Gastrocnemius medialis (tissue), 4 donors: ENCODE measurements at regions not wholly inside any gene's neighbourhood (a gene's known extent, or its start where the extent isn't known, plus 50 kb on each side); places are given as distances from the start of the nearest gene placed in this dataset.

Source experiments
- POLR2A ChIP-seq, 2 donors: fragments of 450-650 bp; IDR thresholded peaks; one replicate each; pipeline ENCODE4 v1.6.1; 2017; ENCODE audit warnings: antibody characterized with exemption in 2 of 2, mild to moderate bottlenecking in 2 of 2, moderate library complexity in 2 of 2
- TF ChIP-seq, protein P1 (sequence below), 5 experiments: fragments of 450-650 bp in 3 of 5; fragments of 200-600 bp in 2 of 5; sonication (generic) in 2 of 5; IDR thresholded peaks in 4 of 5; conservative IDR thresholded peaks in 1 of 5; 1 replicate in 4 of 5; 2 replicates in 1 of 5; pipeline ENCODE4 v1.5.1; 2016 to 2019; ENCODE audit warnings: antibody characterized with exemption in 5 of 5, mild to moderate bottlenecking in 3 of 5, moderate library complexity in 3 of 5

DNA sequence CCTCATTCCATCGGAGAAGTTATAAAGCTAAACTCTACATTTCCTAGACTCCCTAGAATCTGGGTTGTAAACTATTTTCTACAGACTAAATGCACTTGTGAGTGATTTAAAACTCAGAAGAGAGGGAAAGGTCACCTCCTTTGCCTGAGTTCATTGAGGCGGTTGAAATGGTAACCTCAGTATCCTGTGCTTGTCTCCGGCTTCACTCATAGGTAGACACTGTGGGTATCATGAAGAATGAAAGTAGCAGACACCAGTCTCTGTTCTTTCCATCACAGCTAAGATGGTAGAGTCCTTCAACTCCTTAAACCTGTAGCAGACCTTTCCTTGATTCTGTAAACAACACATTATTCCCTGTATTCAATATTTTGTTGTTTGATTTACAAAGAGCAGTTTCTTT, 291.3 kb upstream of the ANKRD50 start:
- TF ChIP-seq, protein P1, sequence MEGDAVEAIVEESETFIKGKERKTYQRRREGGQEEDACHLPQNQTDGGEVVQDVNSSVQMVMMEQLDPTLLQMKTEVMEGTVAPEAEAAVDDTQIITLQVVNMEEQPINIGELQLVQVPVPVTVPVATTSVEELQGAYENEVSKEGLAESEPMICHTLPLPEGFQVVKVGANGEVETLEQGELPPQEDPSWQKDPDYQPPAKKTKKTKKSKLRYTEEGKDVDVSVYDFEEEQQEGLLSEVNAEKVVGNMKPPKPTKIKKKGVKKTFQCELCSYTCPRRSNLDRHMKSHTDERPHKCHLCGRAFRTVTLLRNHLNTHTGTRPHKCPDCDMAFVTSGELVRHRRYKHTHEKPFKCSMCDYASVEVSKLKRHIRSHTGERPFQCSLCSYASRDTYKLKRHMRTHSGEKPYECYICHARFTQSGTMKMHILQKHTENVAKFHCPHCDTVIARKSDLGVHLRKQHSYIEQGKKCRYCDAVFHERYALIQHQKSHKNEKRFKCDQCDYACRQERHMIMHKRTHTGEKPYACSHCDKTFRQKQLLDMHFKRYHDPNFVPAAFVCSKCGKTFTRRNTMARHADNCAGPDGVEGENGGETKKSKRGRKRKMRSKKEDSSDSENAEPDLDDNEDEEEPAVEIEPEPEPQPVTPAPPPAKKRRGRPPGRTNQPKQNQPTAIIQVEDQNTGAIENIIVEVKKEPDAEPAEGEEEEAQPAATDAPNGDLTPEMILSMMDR (IDR thresholded peaks at IDR 0.05 in 4 of 5, conservative IDR thresholded peaks at IDR 0.05 in 1 of 5), result no peak
- TF ChIP-seq POLR2A (IDR thresholded peaks at IDR 0.05), result no peak
